Posterior cingulate gyrus (tissue), 11 donors: ENCODE measurements at regions not wholly inside any gene's neighbourhood (a gene's known extent, or its start where the extent isn't known, plus 50 kb on each side); places are given as distances from the start of the nearest gene placed in this dataset.

Experiments used
- DNase-seq, 10 donors: peaks; one replicate each; pipeline versions ENCODE4 v3.0.0 to v3.0.0-alpha.2; 2020 to 2021; ENCODE audit warnings: mixed read lengths in 3 of 10
- intact Hi-C: fragments of 100-400 bp; cut with DNase I; formaldehyde crosslinking; loops from one replicate; pipeline ENCODE4 v1.15.1; 2023

DNA sequence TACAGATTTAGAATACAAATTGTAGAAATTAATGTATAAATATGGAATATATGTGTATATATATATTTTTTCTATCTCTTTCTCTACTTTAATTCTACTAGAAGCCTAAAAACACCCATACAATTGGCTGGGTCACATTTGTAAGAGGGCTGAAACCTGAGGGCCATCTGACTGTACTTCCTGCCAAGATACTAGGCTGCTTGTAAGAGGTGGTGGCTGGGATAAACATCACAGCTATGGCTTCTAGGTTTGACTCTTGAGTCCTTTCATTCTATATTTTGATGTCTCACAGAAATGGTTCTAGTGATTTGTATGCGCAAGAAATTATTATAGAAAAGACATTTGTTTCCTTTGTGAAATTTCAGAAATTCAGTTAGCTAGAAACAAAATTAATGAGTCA lies 1155.2 kb upstream of the B3GALT2 start:
- intact Hi-C loops = no loop called here

DNA sequence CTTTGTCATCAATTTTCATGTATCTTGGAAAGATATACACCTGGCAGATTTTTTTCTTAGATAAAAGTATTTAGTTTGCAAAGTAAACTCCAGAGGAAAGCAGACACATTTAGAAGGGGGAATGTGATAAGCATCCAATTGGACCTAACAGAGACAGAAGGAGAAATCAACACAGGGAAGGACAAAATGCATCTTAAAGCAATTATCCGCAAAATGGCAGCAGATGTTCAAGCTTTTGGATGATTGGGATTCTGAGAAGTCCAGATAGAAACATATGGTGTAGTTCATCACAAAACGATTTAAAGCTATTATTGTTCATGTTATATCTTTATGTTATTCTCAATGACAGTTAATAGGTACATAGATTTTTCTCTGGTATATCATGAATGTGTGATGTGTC lies 1153.1 kb upstream of the B3GALT2 start:
- no peak for DNase-seq
- intact Hi-C loops = no loop called here

More for the DNA sequence above, 1155.2 kb upstream of the B3GALT2 start:
- no peak for DNase-seq

DNA sequence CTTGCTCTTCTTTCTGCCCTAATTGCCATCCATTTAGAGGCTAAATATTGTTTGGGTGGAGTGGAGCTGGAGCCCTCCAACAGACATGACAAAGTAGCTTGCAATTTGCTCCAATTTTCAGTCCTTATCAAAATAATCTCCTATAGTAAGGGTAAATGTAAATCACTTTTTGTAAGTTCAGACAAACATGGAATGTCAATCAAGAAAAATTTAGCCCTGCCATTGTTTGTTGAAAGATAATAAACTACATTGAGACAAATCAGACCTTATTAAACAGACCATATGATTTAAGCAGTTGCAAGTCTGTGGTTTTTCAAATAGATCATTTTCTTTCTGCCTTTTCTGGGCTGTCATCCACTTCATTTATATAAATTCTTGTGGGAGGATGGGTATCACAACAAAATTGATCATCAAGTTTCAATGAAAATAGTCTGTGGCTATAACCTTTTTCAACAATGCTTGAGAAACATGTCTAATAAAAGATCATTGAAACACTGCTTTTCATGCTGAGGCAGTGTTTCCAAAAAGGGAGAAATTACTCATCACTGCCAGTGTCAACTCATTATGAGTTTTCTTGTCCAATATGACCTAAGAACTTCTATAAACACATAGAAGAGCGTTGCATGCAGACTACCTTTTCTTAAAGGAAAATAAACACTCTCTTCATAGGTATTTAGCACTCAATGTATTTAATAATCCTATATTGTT lies 1152.0 kb upstream of the B3GALT2 start:
- intact Hi-C loops = no loop called here

DNA sequence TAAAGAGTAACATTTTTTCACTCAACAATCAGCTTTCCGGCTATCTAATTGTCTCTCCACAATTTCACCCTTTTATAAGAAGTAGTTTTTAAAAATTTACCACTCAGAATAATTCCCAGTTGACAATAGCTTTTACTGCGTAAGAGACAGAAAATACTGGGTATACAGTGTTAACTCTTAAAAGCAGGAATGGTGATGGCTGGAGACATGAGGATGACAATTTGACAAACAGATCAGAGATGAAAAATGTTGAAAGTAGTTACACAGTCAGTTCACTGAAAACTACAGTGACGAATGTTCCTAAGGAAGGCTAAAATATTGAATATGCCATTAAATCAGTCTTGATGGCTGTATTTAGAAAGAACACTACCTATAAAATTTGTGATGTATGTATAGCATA lies 1146.8 kb upstream of the B3GALT2 start:
- intact Hi-C loops = no loop called here

More for the DNA sequence above, 1152.0 kb upstream of the B3GALT2 start:
- DNase-seq = no peak

DNA sequence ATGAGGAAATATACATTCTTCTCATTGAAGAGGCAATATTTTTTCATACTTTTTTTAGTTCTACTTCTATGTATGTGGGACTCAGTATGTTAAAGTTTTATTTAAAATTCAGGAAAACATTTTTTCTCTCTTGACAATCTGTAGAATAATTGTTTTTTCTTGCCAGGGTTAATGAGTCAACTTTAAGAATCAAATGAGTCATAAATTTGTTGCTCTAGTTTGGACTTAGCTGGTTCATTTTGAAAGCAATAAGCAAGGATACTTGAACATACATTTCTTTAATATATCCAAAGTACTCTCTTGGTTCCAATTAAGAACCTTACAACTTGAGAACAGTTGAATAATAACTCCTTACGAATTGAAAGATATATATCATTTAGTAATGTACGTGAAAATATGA lies 1145.3 kb upstream of the B3GALT2 start:
- no peak for DNase-seq
- intact Hi-C loops = no loop called here

More for the DNA sequence above, 1146.8 kb upstream of the B3GALT2 start:
- no peak for DNase-seq

DNA sequence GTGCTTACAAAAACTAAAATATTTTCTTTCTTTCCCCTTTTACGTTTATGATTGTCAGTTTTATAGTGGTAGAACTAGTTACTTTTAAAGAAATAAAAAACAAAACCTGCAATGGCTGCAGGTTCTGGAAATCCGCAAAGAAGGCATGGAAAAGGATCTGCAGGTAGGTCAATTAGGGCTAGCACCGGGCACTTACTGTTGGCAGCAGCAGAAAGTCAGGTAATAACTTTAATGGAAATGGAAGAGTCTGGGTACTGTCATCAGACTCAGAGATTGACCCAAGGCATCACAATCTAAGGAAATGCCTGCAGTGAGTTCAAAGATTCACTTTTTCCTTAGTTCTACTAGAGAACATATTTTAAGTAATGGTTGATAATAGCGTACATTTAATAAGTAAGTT lies 1136.3 kb upstream of the B3GALT2 start:
- DNase-seq = no peak
- intact Hi-C loops = no loop called here

DNA sequence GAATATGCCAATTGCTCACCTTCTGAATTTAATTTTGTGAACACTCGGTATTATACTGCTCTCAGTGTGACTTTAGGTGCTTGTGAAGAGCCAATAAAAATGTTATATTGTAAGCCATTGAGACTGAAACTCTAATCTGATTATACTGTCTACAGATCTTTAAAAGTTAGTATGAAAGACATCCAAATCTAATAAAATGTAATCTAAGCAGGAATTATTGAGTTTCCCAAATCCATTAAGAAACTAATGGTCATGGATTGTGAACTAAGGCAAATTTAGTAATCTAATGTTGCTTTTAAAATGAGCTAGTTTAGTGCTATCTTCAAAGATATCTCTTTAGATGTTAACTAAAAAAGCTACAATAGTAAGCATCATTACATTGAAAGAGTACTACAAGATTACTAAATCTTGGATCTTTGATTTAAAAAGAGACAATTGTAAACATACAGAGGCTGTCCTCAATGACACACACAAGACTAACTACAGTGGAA lies 1132.4 kb upstream of the B3GALT2 start:
- no peak for DNase-seq
- intact Hi-C loops = no loop called here

DNA sequence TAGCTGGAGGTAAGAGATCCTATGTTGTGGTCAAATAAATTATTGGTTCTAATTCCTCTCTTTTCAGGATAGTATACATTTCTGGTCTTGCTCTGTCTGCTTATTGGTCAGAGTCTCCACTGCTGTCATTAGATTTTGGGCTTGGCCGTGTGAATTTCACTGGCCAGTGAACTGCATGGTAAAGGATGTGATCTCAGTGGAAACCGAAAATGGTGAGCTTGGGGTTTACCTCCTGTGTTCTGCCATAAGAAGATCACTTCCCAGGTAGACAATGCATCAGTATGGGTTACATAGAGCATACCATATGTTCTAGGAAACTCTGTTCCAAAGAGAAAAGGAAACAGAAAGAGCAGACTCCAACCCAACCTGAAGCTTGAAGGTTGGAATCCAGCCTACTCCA lies 1123.3 kb upstream of the B3GALT2 start:
- intact Hi-C loops = no loop called here
- no peak for DNase-seq

DNA sequence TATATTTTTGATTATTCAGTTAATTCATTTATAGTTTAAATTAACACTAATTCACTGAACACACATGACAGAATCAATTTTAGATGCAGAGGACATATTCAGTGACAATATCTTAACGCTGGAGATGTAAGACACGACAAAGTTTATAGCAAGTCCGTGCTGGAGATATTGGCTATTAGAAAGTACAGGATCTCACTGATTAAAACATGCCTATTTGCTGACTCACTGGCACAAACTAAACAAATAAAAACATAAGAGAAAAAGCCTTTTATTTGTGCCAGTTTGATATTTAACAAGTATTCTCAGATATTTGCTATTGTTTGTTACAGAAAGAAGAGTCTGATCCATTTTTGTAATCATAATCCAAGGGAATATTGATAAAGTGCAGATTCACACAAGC lies 1122.9 kb upstream of the B3GALT2 start:
- DNase-seq = no peak
- intact Hi-C loops = no loop called here

DNA sequence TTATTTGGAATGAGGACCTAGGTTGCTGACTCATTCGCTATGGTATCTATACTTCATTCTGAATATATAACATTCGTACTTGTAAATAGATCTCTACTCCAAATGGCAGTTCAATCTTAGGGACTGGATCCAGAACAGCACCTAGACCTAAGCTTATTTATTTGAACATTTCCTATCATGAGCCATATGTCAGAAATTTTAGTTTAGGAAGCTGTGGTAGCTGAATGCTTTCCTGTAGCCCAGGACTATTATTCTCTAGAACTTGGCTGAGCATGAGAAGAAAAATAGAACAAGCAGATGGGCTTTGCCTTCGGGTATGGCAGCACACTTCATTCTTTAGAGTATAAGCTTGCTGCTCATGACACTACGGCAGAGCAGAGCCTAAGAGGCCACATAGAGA lies 1114.4 kb upstream of the B3GALT2 start:
- intact Hi-C loops = no loop called here
- DNase-seq = peak in 1 of 10 donors; percentile 45

DNA sequence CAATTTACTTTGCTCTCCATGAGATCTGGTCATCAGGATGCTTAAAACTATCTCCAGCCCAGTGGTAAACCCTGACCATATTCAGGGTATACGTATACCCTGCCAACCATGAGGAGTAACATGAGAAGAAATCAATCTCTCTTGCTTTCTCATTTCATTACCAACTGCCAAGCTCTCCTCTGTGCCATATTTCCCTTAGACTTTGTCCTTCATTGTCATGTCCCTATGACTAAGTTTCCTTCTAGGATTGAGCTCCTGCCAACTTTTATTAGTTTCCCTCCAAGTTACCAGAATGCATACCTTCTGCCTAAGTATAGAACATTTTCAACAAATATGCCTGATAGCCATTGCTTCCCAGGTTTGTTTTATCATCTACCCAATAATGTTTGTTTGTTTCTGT lies 1113.9 kb upstream of the B3GALT2 start:
- intact Hi-C loops = no loop called here
- no peak for DNase-seq

DNA sequence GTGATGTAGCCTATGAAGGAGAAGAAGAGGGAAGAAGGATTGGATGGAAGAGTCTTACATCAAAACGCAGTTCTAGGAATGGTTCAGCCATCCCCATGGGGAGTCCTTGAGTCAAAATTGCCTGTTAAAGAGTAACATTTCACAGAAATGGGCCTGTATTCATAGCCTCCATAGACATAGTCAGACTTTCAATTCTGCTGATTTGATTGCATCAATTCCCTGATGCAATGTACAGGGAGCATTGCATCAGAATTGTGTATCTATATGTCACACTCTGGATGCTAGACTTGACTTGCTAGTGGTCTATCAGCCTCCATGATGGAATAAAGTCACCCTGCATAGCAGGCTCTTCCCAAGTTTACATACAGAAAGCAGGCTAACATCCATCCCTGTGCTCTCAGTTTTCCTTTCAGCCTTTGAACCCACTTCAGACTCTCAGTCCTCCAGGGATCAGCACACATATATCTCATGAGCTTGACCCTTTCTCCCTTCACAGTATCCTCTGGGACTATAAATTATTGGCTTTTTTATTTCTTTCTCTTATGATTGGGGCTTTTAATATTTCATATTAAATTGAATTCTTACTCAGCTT lies 1111.7 kb upstream of the B3GALT2 start:
- intact Hi-C loops = no loop called here
- DNase-seq = no peak

DNA sequence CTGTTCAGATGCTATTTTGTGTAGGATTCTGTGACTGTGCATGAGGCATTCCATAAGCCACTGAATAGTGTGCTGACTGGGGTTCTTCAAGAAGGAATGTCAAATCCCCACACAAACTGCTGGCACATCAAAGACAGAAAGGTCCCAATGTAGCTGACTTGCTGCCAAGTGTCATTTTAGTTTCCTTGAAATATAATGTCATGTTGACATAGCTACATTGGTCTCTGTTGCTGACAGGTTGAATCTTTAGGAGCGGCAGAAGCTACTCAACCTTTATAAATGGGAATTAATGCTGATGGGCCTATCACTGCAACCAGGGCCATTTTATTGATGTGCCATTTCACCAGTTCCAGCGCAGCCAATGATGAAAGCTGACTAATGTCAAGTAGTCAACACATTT lies 1110.7 kb upstream of the B3GALT2 start:
- no peak for DNase-seq
- intact Hi-C loops = no loop called here

DNA sequence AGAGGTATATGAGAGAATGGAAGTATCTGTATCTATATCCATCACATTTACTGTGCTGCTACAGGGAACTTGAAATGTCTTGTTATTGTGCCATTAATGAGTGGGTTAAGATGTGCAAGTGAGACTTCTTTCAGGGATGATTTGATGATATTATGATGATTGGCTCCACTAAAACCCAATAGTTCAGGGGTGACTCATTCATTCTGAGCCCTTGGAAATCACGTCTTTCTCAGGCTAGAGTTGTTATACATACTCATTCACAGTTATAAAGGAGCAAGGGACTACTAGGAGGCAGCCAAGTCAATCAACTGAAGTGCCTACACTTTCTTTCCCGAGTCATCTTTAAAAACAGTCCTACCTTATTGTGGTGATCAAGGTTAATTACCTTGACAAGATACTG lies 1109.8 kb upstream of the B3GALT2 start:
- no peak for DNase-seq
- intact Hi-C loops = no loop called here

DNA sequence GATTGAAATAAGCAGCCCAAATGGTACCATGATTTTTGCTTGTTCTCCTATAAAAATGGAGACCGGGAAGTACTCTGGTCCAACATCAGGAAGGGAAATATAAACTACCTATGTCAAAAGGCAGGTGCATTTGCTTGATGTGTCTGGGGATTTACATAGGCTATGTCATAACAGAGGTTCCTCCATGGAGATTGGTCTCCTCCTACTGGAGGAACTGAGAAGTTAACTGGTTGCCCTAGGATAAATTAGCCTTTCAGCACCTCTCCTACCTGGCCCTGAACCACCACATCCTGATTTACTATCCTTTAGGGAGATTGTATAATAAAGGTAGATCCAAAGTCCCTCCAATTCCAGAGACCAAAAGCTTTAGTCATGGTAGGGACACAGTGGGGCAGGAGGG lies 1109.3 kb upstream of the B3GALT2 start:
- intact Hi-C loops = no loop called here
- DNase-seq = no peak

DNA sequence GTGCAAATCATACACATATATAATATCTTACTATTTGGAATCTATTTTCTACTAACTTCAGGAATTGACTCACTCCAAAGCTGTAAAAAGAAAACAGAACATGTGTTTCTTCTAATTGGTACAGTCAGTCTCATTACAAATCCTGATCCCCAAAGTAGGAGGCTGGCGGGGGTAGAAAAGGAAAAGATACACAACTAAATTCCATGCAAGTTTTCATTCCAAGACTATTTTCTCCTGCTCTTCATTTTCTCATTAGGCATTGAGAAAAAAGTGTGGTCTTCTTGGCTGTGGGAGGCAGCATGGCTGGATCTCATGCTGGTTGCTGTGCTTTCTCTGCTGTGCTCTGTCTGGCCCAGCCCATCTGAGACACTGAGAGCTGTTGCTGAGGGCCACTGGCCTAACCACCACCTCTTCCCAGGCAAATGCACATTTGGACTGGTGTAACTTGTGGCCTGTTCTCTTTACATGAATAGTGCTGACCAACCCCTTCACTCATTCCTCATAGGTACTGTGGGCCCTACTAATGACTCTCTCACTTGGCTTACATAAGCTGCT lies 1107.5 kb upstream of the B3GALT2 start:
- DNase-seq = peak in 3 of 10 donors; percentile 7 to 67 (median 52)
- intact Hi-C loops = no loop called here

DNA sequence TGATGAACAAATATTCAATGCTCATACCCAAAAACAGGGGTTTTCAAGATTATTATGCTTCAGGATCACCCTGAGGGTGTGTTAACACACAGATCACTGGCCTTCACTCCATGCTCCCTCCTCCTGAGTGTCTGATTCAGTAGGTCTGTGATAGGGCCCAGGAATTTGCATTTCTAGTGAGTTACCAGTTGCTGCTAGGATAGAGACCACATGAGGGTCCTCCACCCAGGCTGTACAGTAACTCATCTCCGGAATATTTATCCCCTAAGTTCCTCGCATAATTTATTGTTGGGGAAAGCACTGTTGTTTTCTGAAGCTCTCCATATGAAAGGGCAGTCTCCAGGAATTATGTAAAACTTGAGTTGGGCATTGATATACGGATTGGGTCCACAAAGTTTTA lies 1106.6 kb upstream of the B3GALT2 start:
- no peak for DNase-seq
- intact Hi-C loops = no loop called here

DNA sequence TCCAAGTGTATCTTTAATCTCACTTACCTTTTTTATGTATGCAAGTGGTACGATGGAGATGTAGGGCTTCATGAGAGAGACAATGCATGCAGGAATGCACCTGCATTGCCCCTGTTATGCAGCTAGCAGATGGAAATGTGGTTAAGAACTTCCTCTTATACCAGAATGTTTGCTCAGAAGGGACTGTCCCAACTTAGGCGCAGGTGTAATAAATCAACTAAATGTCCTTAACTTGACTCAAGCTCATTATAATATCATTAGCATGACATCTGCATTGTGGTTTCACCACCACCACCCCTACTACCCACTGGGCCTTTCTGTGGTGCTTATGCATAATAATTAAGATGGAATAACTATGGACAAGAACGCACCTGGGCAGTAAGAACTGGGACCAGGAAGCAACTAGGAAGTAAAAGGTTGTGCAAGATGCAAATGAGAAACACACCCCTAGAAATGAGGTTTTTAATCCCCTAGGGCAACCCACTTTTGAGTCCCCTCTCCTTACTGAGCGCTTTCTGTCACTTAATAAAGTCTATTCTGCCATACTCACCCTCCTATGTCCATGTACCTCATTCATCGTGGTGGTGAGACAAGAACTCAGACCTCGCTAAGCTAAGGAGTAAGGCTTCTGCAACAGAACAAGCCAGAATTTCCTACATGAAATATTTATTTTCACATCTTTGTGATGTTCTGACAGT lies 1103.3 kb upstream of the B3GALT2 start:
- intact Hi-C loops = no loop called here

DNA sequence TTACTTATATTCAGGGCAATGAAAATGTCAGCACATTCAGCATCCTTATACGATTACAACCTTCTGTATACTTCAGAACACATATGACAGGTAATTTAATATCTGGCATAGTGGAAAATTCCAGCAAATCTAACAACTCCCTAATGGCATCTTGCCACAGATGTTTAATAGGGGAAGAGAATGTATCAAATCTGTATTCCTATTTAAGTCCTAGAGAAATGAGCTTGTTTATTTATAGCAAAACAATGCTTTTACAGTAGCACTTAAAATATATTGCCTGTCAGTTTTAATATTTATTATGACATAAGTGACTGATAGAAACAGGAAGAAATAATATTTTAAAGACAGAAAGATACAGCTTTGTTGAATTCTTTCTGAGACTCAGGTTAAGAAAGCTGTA lies 1101.8 kb upstream of the B3GALT2 start:
- intact Hi-C loops = no loop called here
- no peak for DNase-seq

More for the DNA sequence above, 1103.3 kb upstream of the B3GALT2 start:
- DNase-seq = no peak

DNA sequence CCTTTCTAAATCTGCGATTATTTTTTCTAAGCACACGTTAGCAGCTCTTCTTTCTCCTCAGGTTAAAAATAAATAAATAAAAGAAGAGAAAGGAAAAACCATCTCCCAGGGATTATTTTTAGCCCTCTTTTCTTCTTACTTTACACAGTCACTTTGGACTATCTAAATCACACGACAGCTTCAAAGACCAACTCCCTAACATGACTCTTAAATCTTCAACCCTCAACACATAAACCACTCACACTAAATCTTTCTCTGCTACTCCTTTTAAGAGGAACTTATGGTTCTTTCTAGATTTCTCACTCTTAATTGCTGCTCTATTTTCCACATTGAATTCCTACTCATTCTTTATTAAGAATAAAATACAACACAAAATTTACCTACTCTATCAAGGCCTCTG lies 1095.0 kb upstream of the B3GALT2 start:
- DNase-seq = no peak
- intact Hi-C loops = no loop called here

DNA sequence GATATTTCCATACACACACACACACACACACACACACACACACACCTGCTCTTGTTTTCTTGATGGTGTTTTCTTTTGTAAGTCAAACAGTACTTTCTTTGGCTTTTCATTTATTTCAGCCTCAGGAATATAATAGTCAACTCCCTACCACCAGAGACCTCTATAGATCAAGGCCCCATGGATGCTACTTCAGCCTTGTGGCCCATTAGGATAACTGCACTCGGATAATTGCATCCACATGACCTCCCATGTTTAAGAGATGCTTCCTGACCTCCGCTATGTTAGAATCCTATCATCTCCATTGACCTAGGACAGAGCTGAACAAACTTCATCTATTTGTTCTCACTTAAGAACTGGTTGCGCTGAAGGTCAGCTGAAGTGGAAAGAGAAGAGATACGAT lies 1094.0 kb upstream of the B3GALT2 start:
- no peak for DNase-seq
- intact Hi-C loops = no loop called here
